Ecto neural progenitor cell (in vitro differentiated cells): ENCODE measurements at regions not wholly inside any gene's neighbourhood (a gene's known extent, or its start where the extent isn't known, plus 50 kb on each side); places are given as distances from the start of the nearest gene placed in this dataset.
"Not testable (repeated sequence)": the region's sequence is repeated elsewhere in the genome, so short reads cannot be mapped to it uniquely, and the experiment has no call there.

Experiments used
- DNase-seq: peaks from one replicate; pipeline ENCODE4 v3.0.0-alpha.2; 2018; ENCODE audit warnings: low spot score

DNA sequence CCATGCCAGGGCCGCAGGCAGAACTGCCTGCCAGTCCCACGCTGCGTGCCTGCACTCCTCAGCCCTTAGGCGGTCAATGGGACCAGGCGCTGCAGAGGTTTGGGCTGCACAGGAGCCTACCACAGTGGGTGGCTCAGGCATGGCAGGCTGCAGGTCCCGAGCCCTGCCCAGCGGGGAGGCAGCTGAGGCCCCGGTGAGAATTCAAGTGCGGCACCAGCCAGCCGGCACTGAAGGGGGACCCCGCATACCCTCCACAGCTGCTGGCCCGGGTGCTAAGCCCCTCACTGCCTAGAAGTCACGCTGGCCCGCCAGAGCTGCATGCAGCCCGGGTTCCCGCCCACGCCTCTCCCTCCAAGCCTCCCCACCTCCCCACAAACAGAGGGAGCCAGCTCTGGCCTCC, 302.5 kb upstream of the UGT8 start:
- no peak for DNase-seq

GRCh38 chr4:114302472-114302871, 296.1 kb upstream of the UGT8 start:
- DNase-seq, result no peak

DNA sequence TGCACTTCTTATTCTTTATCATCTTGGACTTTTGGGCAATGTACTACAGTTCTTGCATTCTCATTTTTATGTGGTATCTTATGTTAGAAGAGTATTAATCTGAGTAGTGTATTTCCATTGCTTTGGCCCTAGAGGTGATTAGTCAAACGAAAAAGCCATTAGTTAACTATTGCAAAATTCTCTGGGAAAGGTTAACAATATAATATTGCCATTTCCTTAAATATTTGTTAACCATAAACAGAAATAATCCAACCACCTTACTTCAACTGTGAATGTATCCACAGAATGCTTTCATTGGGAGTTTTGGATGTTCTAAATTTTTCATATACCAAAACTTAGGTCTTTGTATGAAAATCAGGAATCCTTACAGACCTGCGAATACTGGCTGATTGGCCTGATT, 294.6 kb upstream of the UGT8 start:
- no peak for DNase-seq

DNA sequence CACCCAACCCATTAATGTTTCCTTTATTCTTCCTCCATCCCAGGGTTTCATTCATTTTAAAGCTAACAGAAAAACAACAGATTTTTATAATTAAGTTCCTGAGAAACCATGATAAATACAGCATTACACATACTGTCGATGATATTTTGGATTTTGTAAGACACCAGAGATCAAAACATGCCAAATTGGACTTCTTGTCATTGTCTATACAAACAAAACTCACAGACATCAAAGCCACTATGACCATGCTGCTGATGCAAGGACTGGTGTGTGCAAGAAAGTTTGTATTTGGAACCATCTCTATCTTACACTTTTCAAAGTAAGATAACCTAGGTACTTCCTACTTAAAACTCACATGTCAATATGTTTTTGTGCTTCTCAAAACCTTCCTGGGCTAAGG, 294.0 kb upstream of the UGT8 start:
- no peak for DNase-seq

- no peak for DNase-seq
Observed at GRCh38 chr4:114306946-114307345, 291.7 kb upstream of the UGT8 start.

GRCh38 chr4:114310296-114310925, 288.2 kb upstream of the UGT8 start:
- no peak for DNase-seq

DNA sequence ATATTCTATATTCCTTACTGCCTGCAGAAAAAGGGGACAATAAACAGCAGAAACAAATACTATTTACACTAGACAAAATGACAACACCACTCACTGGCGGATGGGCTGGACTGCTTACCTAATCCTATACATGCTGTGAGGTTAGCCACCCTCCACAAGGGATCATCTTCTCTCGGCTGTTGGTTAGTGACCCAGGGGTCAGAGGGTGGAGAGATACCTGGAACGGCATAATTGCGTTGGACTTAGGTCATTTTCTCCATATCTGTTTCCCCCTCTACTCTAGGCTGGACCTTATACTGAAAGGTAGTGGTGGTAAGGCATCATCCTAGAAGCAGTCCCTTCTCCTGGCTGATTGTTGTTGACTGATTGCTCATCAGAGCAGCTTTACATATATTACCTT, 286.8 kb upstream of the UGT8 start:
- no peak for DNase-seq

GRCh38 chr4:114312338-114312737, 286.3 kb upstream of the UGT8 start:
- no peak for DNase-seq

DNA sequence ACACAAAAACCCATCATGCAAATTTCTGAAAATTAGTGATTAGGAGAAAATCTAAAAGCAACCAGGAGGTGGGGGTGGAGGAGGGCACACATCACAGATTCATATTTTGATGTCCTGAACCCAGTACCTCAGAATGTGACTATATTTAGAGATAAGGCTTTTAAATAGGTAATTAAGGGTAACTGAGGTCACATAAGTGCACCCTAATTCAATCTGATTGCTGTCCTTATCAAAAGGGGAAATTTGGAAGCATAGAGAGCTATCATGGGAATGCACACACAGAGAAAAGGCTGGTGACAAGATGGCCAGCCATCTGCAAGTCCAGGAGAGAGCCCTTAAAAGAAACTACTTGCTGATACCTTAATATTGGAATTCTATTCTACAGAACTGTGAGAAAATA, 281.8 kb upstream of the UGT8 start:
- no peak for DNase-seq

DNA sequence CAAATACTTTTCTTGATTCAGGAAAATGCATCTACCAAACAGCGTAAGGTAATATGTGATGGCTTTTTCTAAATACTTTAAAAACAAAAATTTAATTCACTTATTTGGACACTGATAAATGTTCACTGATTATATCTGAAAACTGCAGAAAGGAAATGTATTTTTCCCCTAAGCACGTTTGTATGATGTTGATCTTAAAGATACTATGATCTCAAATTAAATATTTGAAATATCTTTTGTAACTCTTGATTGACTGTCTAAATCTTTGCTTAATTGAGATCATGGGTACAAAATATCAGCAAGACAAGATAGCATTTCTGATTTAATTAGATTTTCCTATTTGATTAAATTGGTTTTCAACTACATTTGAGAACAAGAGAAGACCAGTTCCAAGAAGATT, 281.0 kb upstream of the UGT8 start:
- no peak for DNase-seq

DNA sequence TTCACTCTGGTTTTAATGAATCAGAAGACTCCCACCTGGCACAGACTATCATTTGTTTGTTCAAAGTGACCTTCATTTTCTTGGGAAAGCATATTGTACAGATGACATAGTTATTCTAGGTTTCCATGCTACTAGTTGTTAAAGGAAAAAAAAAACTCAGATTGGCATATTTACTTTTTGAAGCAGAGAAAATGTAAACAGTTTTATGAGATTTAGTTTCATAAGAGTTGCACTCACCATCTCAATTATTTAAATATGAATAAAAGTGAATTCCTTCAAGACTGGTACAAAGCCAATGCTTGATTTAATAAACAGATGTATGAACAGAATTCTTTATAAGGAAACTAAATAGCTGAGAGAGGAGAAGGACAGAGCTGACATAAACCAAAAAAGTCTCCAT, 280.3 kb upstream of the UGT8 start:
- DNase-seq, result no peak

DNA sequence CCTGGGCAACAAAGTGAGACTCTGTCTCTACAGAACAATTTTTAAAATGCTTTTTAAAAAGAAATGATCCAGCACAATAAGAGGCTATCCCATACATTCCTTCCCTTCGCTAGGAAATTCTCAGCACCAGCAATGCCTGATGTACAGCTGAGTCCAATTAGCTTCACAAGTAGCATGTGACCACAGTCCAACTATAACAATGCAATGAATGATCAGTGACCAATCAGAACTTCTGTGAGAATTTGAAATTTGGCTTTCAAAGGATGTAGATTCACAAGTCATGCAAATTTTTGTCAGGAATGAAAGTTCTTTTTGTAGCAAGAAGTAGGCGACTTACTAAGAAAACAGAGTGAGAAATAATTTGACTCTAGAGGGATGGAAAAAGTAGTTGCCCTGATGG, 278.5 kb upstream of the UGT8 start:
- no peak for DNase-seq

GRCh38 chr4:114321366-114321765, 277.2 kb upstream of the UGT8 start:
- DNase-seq, result no peak

DNA sequence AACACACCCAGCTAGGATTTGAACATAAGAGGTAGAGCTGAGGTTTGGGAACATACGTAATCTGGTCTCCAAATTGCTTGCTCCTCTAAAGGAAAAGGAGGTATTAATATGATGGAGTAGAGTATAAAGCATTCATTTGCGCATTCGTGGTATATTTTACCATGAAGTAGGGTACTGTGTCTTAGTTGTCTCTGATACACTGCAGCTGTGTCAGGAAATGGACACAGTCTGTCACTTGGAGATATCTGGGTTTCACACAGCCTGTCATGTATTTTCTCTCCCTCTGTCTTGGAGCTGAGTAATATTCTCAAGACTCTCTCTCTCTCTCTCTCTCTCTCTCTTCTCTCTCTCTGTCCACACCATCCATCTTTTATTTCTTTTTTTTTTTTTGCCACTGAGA, 274.8 kb upstream of the UGT8 start:
- no peak for DNase-seq

DNA sequence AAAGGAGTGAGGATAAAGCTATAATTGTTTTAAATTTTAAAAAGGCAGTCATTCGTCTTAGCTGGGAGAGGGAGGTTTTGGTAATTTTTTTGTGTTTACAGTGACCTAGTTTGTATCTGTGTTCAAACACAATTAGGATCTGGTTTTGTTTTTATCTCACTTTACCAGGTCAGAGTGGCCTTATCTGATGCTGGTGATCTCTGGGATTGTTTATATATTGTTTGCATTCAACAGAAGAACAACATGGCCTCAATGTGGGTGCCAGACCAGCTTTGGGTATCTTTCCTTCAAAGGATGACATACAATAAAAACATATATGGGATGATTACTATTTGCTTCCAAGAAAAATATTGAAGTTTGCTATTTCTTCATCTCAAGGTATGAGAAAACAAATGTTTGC, 272.2 kb upstream of the UGT8 start:
- DNase-seq, result no peak

DNA sequence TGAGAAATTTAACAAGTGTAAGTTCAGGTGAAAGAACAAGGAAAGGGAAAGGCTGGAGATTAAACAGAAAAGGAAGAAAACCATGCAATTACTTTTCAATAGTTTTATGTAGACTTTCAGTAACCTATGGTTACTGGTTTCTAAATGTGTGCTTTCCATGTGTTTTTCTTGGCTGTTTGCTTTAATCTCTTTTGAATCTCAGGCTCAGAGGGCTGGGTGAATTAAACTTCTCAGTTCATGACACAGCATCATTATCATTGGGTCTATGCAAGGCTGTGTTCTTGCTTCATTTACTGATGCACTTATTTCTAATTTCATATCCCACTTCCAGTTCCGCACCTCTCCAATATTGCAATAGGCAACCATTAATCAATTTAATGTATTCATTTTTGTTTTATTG, 266.5 kb upstream of the UGT8 start:
- DNase-seq, result no peak

DNA sequence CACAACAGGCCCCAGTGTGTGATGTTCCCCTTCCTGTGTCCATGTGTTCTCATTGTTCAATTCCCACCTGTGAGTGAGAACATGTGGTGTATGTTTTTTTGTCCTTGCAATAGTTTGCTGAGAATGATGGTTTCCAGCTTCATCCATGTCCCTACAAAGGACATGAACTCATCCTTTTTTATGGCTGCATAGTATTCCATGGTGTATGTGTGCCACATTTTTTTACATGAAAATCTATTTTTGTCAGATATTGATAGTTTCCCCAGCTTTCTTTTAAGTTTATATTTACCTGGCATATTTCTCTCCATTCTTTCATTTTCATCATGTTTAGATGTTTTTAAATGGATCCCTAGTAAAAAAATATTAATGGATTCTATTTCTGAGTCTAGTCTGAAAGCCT, 264.2 kb upstream of the UGT8 start:
- not testable (repeated sequence) for DNase-seq

DNA sequence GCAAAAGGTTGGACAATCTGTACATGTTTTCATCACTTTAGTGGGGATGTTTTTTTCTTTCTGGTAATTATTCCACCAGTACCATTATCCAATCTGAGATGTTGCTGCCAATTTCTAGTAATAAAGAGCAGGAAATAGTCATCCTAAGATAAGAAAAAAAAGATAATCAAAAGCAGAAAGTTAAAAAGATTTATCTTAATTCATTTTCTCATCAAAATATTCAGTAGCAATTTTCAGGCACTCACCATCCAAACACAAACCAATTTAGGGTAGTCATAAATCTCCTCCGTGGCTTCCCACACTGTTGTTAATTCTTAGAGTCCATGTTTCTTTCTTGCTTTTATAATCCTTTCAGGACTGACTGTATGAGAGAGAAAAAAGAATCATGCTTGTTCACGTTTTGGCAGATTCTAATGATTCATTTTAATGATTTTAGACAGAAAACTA, 263.7 kb upstream of the UGT8 start:
- DNase-seq, result no peak

DNA sequence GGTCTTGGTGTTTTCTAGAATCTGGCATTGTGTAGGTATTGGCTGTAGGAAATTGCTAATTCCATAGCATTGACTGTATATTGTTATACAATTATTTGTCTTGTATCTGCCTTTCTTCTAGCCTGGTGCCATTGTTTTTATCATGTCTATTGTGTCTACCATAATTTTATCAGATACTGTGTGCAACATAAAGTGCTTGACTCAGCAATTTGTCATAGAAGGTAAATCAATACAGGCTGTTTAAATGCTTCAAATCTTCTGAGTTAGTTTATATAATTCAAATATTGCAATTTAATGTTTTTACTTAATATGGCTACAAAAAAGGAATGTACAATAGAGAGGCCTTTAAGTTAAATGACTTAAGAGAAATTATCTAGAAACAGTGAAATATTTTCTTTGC, 263.3 kb upstream of the UGT8 start:
- no peak for DNase-seq

GRCh38 chr4:114343015-114343414, 255.6 kb upstream of the UGT8 start:
- DNase-seq, result no peak

- no peak for DNase-seq
Observed at GRCh38 chr4:114349543-114350175, 248.9 kb upstream of the UGT8 start.

- no peak for DNase-seq
Observed at GRCh38 chr4:114358901-114359300, 239.7 kb upstream of the UGT8 start.

DNA sequence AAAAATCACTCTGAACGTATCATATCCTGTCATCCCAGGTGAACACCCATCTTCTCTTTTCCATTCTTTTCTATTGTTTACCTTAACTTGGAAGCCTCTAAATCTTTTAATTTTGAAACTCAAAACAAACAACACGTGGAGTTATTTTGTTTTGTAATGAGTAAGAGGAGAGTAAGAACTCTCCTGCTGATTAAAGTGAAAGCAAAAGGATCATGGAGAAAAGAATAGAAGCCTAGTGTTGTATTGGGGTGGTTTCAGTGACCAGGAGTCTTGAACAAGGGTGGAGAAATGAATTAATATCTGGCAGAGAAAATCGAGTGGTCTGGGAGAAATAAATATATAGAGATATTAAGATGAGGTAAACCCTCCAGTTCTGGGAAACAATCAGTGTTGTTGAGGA, 237.4 kb upstream of the UGT8 start:
- DNase-seq, result no peak

- DNase-seq, result no peak
Observed at GRCh38 chr4:114364857-114365256, 233.8 kb upstream of the UGT8 start.
